CD4-positive, alpha-beta T cell (primary cell): ENCODE measurements at regions not wholly inside any gene's neighbourhood (a gene's known extent, or its start where the extent isn't known, plus 50 kb on each side); places are given as distances from the start of the nearest gene placed in this dataset.

ENCODE experiments used
- ATAC-seq: fragments of 200-7000 bp; cut with Tn5 transposase; one replicate; pipeline ENCODE4 v1.10.0; 2022; ENCODE audit warnings: mild to moderate bottlenecking; ENCODE audit not compliant: poor library complexity
- CTCF ChIA-PET: fragments of 350-600 bp; sonication (Branson Sonifier 250); formaldehyde crosslinking; loops from one replicate; lab custom pipeline; 2021; ENCODE audit warnings: antibody characterized with exemption, inconsistent platforms; lab: Charles Lee
- POLR2A ChIA-PET: fragments of 350-600 bp; sonication (Branson Sonifier 250); formaldehyde crosslinking; loops from one replicate; lab custom pipeline; 2021; ENCODE audit warnings: antibody characterized with exemption, inconsistent platforms; lab: Charles Lee
- DNase-seq, 14 experiments: peaks; one replicate each; pipeline ENCODE4 v3.0.0-alpha.2; 2013 to 2020; ENCODE audit warnings: mixed read lengths in 2 of 14
- H3K27ac ChIP-seq, 2 donors: one replicate each; pipeline versions ENCODE4 v1.5.1 to v1.7.0; 2013; ENCODE audit warnings: low read length in 2 of 2, low read depth in 1 of 2, mild to moderate bottlenecking in 1 of 2
- H3K27me3 ChIP-seq, 2 experiments: 1 replicate in 1 of 2; 2 replicates in 1 of 2; pipeline versions ENCODE4 v1.6.1 to v1.7.0; 2013; ENCODE audit warnings: low read length in 2 of 2, control low read depth in 1 of 2, mild to moderate bottlenecking in 1 of 2, moderate library complexity in 1 of 2; ENCODE audit not compliant: insufficient read depth in 2 of 2, control insufficient read depth in 1 of 2
- H3K36me3 ChIP-seq: one replicate; pipeline ENCODE4 v1.6.1; 2013; ENCODE audit warnings: low read length, control low read depth; ENCODE audit not compliant: insufficient read depth
- H3K4me1 ChIP-seq: one replicate; pipeline ENCODE4 v1.6.1; 2013; ENCODE audit warnings: low read length, control low read depth; ENCODE audit not compliant: insufficient read depth
- H3K4me3 ChIP-seq: one replicate; pipeline ENCODE4 v1.5.1; 2013; ENCODE audit warnings: mild to moderate bottlenecking, low read length, moderate library complexity
- H3K9me3 ChIP-seq, 2 experiments: 1 replicate in 1 of 2; 2 replicates in 1 of 2; pipeline versions ENCODE4 v1.6.1 to v1.7.0; 2013; ENCODE audit warnings: low read length in 2 of 2, mild to moderate bottlenecking in 2 of 2, control low read depth in 1 of 2, moderate library complexity in 1 of 2; ENCODE audit not compliant: control insufficient read depth in 1 of 2, insufficient read depth in 1 of 2
- H3K27ac Mint-ChIP-seq: one replicate; pipeline ENCODE4 v1.8.0; 2020; ENCODE audit warnings: mixed read lengths
- H3K27me3 Mint-ChIP-seq: one replicate; pipeline ENCODE4 v1.8.0; 2021; ENCODE audit warnings: mixed read lengths
- H3K36me3 Mint-ChIP-seq: one replicate; pipeline ENCODE4 v1.8.0; 2021; ENCODE audit warnings: low read depth, mixed read lengths
- H3K4me1 Mint-ChIP-seq: one replicate; pipeline ENCODE4 v1.8.0; 2021; ENCODE audit warnings: low read depth, mixed read lengths
- H3K4me3 Mint-ChIP-seq: one replicate; pipeline ENCODE4 v1.8.0; 2020; ENCODE audit warnings: mild to moderate bottlenecking, mixed read lengths
- H3K9me3 Mint-ChIP-seq: one replicate; pipeline ENCODE4 v1.8.0; 2020; ENCODE audit warnings: mixed read lengths
- CTCF ChIP-seq: fragments of 200-600 bp; IDR thresholded peaks from one replicate; pipeline ENCODE4 v1.8.0; 2022; ENCODE audit warnings: antibody characterized with exemption, mild to moderate bottlenecking
- intact Hi-C, 2 experiments: fragments of 100-400 bp; cut with DNase I in 1 of 2; cut with micrococcal nuclease in 1 of 2; formaldehyde crosslinking; loops; one replicate each; pipeline versions ENCODE4 v1.15.1 to v1.9.0; 2023 to 2025; cut with DNase I, micrococcal nuclease

DNA sequence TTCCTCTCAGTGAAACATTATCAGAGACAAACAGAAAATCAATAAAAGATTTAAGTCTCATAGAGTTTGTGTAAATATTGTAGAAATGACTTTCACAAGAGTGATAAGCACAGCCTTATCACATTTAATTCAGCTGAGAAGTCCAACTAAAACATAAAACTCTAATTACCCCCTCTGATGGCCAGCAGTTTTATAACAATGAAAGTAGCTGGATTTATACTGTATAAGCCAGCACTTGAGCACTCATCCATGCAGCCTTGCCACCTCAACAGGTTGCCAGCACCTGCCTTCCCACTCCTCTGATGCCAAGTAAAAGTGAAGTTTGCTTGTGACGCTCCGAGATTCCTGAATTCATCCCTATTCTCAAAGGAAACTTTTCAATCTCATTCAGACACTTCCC, 103.0 kb upstream of the STK39 start:
- Mint-ChIP-seq H3K4me3 (no peak overlapping the region), H3K9me3 (no peaks in the 10 kb centered on the region), H3K36me3 (no peaks in the 10 kb centered on the region), H3K27ac (no peak overlapping the region), H3K27me3 (no peaks in the 10 kb centered on the region), H3K4me1 (peaks cover 24% of the 10 kb centered on the region)
- ChIA-PET CTCF (no interaction called here), POLR2A (no interaction called here)
- intact Hi-C loops = no loop called here
- H3K9me3 ChIP-seq = no peaks in the 10 kb centered on the region
- no peak for ATAC-seq
- DNase-seq = no peak
- H3K4me3 ChIP-seq = no peak overlapping the region
- no peak overlapping the region for H3K27ac ChIP-seq
- no peaks in the 10 kb centered on the region for H3K27me3 ChIP-seq
- peaks cover 6% of the 10 kb centered on the region for H3K4me1 ChIP-seq
- no peak for TF ChIP-seq CTCF
- no peaks in the 10 kb centered on the region for H3K36me3 ChIP-seq

- Histone ChIP-seq H3K9me3 (no peaks in the 10 kb centered on the region), H3K27me3 (no peaks in the 10 kb centered on the region), H3K4me3 (no peak overlapping the region), H3K36me3 (no peaks in the 10 kb centered on the region), H3K4me1 (peaks cover 11% of the 10 kb centered on the region), H3K27ac (no peak overlapping the region)
- no peaks in the 10 kb centered on the region for H3K9me3 Mint-ChIP-seq
- no peaks in the 10 kb centered on the region for H3K27me3 Mint-ChIP-seq
- no peak overlapping the region for H3K27ac Mint-ChIP-seq
- ChIA-PET POLR2A (no interaction called here), CTCF (no interaction called here)
- no peak for TF ChIP-seq CTCF
- H3K4me1 Mint-ChIP-seq = peaks cover 35% of the 10 kb centered on the region
- DNase-seq = no peak
- intact Hi-C loops = no loop called here
- H3K4me3 Mint-ChIP-seq = no peak overlapping the region
- H3K36me3 Mint-ChIP-seq = no peaks in the 10 kb centered on the region
- no peak for ATAC-seq
Observed at GRCh38 chr2:168353251-168353650, 102.8 kb upstream of the CERS6 start.

DNA sequence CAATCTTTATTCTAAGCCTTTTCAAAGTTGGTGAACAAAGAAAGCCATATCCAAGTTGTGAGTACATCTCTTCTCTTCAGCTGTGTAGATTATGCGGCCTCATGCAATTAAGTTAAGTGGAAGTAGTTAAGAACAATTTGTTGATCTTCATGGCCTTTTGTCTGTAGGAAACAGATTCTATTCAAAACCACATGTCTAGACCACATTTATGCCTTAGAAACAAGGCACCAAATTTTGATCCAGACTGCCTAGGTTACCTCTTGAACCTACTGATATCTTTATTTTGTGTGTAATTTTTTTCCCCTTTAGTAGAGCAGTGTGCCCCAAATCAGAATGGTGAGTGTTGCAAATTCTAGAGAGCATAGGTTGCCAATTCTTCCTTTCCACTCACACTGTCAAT, 101.6 kb upstream of the CERS6 start:
- H3K4me3 ChIP-seq = no peak overlapping the region
- H3K27ac Mint-ChIP-seq = peak overlapping the region; percentile 24
- H3K36me3 Mint-ChIP-seq = no peaks in the 10 kb centered on the region

More for the DNA sequence above, 101.6 kb upstream of the CERS6 start:
- ChIA-PET POLR2A (no interaction called here), CTCF (no interaction called here)
- intact Hi-C loops = no loop called here
- H3K27me3 ChIP-seq = no peaks in the 10 kb centered on the region
- H3K27me3 Mint-ChIP-seq = no peaks in the 10 kb centered on the region
- H3K9me3 ChIP-seq = no peaks in the 10 kb centered on the region
- peaks cover 11% of the 10 kb centered on the region for H3K4me1 ChIP-seq
- no peaks in the 10 kb centered on the region for H3K9me3 Mint-ChIP-seq
- ATAC-seq (peak; percentile 80), DNase-seq (no peak)
- TF ChIP-seq CTCF = no peak
- no peaks in the 10 kb centered on the region for H3K36me3 ChIP-seq
- no peak overlapping the region for H3K4me3 Mint-ChIP-seq
- H3K4me1 Mint-ChIP-seq = peaks cover 45% of the 10 kb centered on the region
- no peak overlapping the region for H3K27ac ChIP-seq
